Cardiac muscle cell (in vitro differentiated cells and primary cell): ENCODE measurements at regions not wholly inside any gene's neighbourhood (a gene's known extent, or its start where the extent isn't known, plus 50 kb on each side); places are given as distances from the start of the nearest gene placed in this dataset.
"Not testable (repeated sequence)": the region's sequence is repeated elsewhere in the genome, so short reads cannot be mapped to it uniquely, and the experiment has no call there.

ENCODE experiments used
- DNase-seq, 2 donors: peaks; one replicate each; pipeline versions ENCODE4 v3.0.0 to v3.0.0-alpha.2; 2010 to 2017; ENCODE audit warnings: low read depth in 1 of 2, low spot score in 1 of 2
- H3K27ac ChIP-seq: fragments of 200-600 bp; sonication (generic); 2 replicates; pipeline ENCODE4 v1.5.1; 2016
- H3K27me3 ChIP-seq: fragments of 200-600 bp; sonication (generic); 2 replicates; pipeline ENCODE4 v1.6.0; 2016; ENCODE audit warnings: control low read depth
- H3K36me3 ChIP-seq: fragments of 200-600 bp; sonication (generic); 2 replicates; pipeline ENCODE4 v1.5.1; 2016; ENCODE audit warnings: control low read depth
- H3K4me1 ChIP-seq: fragments of 200-600 bp; sonication (generic); 2 replicates; pipeline ENCODE4 v1.8.1; 2017; ENCODE audit warnings: low read depth, mild to moderate bottlenecking, mixed run types
- H3K4me3 ChIP-seq: fragments of 200-600 bp; sonication (generic); 2 replicates; pipeline ENCODE4 v1.5.1; 2016; ENCODE audit warnings: mild to moderate bottlenecking
- H3K9me3 ChIP-seq: fragments of 200-600 bp; sonication (generic); 2 replicates; pipeline ENCODE4 v1.5.1; 2017; ENCODE audit warnings: low read depth, mild to moderate bottlenecking, control low read depth
- CTCF ChIP-seq: IDR thresholded peaks from 2 replicates; pipeline ENCODE4 v1.5.1; 2012; ENCODE audit warnings: low read depth, mild to moderate bottlenecking, low read length

DNA sequence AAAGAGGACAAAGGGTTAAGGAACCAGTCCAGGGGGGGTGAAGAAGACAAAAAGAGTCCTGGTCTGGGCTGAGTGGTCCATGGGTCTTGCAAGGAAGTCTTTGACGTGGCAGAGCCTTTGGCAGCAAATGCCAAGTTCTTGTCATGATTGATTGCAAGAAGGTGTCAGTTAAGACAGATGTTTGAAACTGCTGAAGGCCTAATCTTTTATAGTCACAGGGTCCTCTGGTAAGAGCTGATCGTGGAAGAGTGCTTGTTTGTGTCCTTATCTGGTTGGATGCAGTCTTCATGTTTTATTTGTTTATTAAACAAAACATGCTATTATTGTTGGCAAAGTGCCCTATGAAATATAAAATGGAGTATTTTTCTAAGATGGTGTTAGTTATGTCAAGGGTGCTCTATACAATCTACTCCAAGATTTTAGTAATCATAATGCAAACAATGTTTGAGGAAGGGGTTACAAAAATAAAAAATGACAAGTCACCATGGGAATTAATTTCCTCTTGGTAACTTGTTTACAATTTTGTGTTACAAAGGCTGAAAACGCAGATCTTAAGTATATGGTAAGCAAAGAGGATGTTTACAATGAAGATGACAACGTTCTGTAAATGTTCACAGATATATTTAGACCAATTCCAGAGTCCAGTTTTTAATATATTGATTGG, 85.9 kb downstream of the MAGED4 start:
- no peaks in the 10 kb centered on the region for H3K36me3 ChIP-seq
- DNase-seq: no peak
- no peaks in the 10 kb centered on the region for H3K27me3 ChIP-seq
- H3K9me3 ChIP-seq: peaks cover 4% of the 10 kb centered on the region
- no peaks in the 10 kb centered on the region for H3K4me1 ChIP-seq
- H3K4me3 ChIP-seq: no peak overlapping the region
- no peak for TF ChIP-seq CTCF
- no peak overlapping the region for H3K27ac ChIP-seq

GRCh38 chrX:52271206-52271605, 86.5 kb downstream of the MAGED4 start:
- H3K4me1 ChIP-seq: no peaks in the 10 kb centered on the region
- no peak overlapping the region for H3K4me3 ChIP-seq
- no peaks in the 10 kb centered on the region for H3K36me3 ChIP-seq
- H3K9me3 ChIP-seq: peaks cover 4% of the 10 kb centered on the region
- peak; percentile 11 to 21 for DNase-seq
- no peaks in the 10 kb centered on the region for H3K27me3 ChIP-seq
- peak; percentile 31 for TF ChIP-seq CTCF
- no peak overlapping the region for H3K27ac ChIP-seq

- no peak overlapping the region for H3K27ac ChIP-seq
- no peak for DNase-seq
- no peak overlapping the region for H3K4me3 ChIP-seq
- no peaks in the 10 kb centered on the region for H3K36me3 ChIP-seq
- H3K27me3 ChIP-seq: no peaks in the 10 kb centered on the region
- no peaks in the 10 kb centered on the region for H3K4me1 ChIP-seq
- TF ChIP-seq CTCF: no peak
- peaks cover 4% of the 10 kb centered on the region for H3K9me3 ChIP-seq
Measured at GRCh38 chrX:52277666-52278065, 91.2 kb upstream of the XAGE2 start.

DNA sequence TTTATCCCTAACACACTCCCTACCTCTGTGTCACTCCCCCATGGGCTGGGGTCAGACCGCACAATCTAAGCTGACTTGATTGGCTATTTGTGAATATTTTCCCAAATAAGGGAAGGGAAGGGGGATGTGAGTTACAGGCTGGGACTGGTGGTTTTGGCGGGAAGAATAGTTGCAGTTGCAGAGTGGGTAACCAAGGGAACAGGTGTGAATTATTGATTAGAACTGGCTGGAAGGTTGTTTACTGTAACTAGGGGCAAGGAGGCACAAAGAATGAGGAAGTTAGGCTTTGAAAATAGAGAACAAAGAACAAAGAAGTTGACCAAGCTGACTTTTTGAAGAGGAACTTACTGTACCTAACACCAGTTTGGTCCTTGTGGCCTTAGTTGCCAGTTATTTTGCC, 88.0 kb upstream of the XAGE2 start:
- Histone ChIP-seq H3K9me3 (no peaks in the 10 kb centered on the region), H3K27ac (no peak overlapping the region), H3K4me3 (no peak overlapping the region), H3K4me1 (no peaks in the 10 kb centered on the region), H3K36me3 (no peaks in the 10 kb centered on the region), H3K27me3 (no peaks in the 10 kb centered on the region)
- TF ChIP-seq CTCF: no peak
- DNase-seq: no peak

DNA sequence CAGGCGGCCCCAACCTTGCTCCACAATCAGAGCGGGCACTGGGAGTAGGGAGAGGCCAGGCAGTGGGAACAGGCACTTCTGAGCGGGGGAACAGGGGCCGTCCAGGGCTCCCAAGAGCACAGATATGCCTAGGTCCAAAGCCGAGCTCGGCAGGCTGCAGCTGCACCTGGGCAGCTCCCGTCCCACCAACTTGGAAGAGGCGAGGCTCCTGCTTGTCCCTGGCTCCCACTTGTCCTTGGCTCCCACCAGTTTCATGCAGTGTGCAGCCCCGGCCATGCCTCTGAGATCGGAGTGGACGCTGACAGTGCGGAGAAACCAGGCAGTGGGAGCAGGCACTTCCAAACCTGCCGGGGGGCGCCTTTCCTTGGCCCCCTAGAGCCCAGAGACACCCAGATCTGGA, 84.0 kb upstream of the XAGE2 start:
- Histone ChIP-seq H3K36me3 (no peaks in the 10 kb centered on the region), H3K27me3 (no peaks in the 10 kb centered on the region), H3K4me3 (no peak overlapping the region), H3K9me3 (no peaks in the 10 kb centered on the region), H3K27ac (no peak overlapping the region), H3K4me1 (no peaks in the 10 kb centered on the region)
- DNase-seq: no peak
- no peak for TF ChIP-seq CTCF

DNA sequence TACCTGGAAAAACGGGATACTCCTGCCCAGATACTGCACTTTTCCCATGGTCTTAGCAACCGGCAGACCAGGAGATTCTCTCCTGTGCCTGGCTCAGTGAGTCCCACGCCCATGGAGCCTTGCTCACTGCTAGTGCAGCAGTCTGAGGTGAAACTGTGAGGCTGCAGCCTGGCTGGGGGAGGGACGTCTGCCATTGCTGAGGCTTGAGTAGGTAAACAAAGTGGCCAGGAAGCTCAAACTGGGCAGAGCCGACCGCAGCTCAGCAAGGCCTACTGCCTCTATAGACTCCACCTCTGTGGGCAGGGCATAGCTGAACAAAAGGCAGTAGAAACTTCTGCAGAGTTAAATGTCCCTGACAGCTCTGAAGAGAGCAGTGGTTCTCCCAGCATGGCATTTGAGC, 69.9 kb upstream of the XAGE2 start:
- DNase-seq, H3K4me1 ChIP-seq: not testable (repeated sequence)

DNA sequence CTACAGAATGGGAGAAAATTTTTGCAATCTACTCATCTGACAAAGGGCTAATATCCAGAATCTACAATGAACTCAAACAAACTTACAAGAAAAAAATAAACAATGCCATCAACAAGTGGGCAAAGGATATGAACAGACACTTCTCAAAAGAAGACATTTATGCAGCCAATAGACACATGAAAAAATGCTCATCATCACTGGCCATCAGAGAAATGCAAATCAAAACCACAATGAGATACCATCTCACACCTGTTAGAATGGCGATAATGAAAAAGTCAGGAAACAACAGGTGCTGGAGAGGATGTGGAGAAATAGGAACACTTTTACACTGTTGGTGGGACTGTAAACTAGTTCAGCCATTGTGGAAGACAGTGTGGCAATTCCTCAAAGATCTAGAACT, 60.3 kb upstream of the XAGE2 start:
- not testable (repeated sequence) for H3K36me3 ChIP-seq, DNase-seq, H3K9me3 ChIP-seq, H3K27me3 ChIP-seq, H3K4me3 ChIP-seq, H3K4me1 ChIP-seq, H3K27ac ChIP-seq

More for the DNA sequence above, 69.9 kb upstream of the XAGE2 start:
- not testable (repeated sequence) for H3K27ac ChIP-seq, H3K9me3 ChIP-seq, H3K27me3 ChIP-seq, H3K4me3 ChIP-seq, H3K36me3 ChIP-seq
